ENCODE measurements at regions not wholly inside any gene's neighbourhood (a gene's known extent, or its start where the extent isn't known, plus 50 kb on each side); places are given as distances from the start of the nearest gene placed in this dataset.

DNA sequence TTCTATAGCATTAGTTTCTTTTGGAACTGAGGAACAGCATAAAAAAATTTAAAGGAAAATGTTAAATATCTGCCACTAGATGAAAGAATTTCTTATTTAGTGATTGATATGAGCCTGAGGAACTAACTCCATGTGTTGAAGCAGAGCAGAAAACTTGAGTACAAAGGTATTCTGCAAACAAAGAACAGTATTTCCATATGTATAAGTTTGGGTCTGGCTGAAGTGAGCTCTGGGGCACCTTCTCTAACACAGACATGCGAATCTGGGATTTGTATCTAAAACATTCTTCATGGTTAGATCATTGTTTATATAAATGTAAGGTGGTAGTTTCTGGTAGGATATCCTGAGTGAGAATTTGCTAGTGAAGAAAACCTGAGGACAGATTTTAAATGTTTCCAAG lies 123.2 kb downstream of the TYW3 start:
- TF ChIP-seq CTCF (IDR thresholded peaks at IDR 0.05 in 8 of 11, conservative IDR thresholded peaks at IDR 0.05 in 3 of 11) (no peak), POLR2AphosphoS5 (IDR thresholded peaks at IDR 0.05) (no peak)

All from spleen (tissue), 7 donors.